Forelimb muscle (tissue), 1 donor: ENCODE measurements at regions not wholly inside any gene's neighbourhood (a gene's known extent, or its start where the extent isn't known, plus 50 kb on each side); places are given as distances from the start of the nearest gene placed in this dataset.
"Not testable (repeated sequence)": the region's sequence is repeated elsewhere in the genome, so short reads cannot be mapped to it uniquely, and the experiment has no call there.

Source experiments
- DNase-seq: peaks from one replicate; pipeline ENCODE4 v3.0.0-alpha.2; 2013; ENCODE audit warnings: low read depth

- DNase-seq, result no peak
Observed at GRCh38 chr3:30438126-30438525, 168.3 kb upstream of the TGFBR2 start.

GRCh38 chr3:30439451-30440053, 166.8 kb upstream of the TGFBR2 start:
- DNase-seq, result no peak

- no peak for DNase-seq
Observed at GRCh38 chr3:30440147-30440604, 166.2 kb upstream of the TGFBR2 start.

- DNase-seq, result no peak
Observed at GRCh38 chr3:30440880-30441279, 165.5 kb upstream of the TGFBR2 start.

- no peak for DNase-seq
Observed at GRCh38 chr3:30443756-30444673, 162.4 kb upstream of the TGFBR2 start.

GRCh38 chr3:30448450-30449289, 157.7 kb upstream of the TGFBR2 start:
- no peak for DNase-seq

- DNase-seq, result no peak
Observed at GRCh38 chr3:30449290-30449632, 157.1 kb upstream of the TGFBR2 start.

- DNase-seq, result no peak
Observed at GRCh38 chr3:30452446-30452845, 154.0 kb upstream of the TGFBR2 start.

- no peak for DNase-seq
Observed at GRCh38 chr3:30453360-30454039, 152.9 kb upstream of the TGFBR2 start.

GRCh38 chr3:30454636-30455035, 151.8 kb upstream of the TGFBR2 start:
- DNase-seq, result no peak

- not testable (repeated sequence) for DNase-seq
Observed at GRCh38 chr3:30455112-30455511, 151.3 kb upstream of the TGFBR2 start.

GRCh38 chr3:30455840-30456239, 150.6 kb upstream of the TGFBR2 start:
- DNase-seq, result no peak

GRCh38 chr3:30456264-30456663, 150.1 kb upstream of the TGFBR2 start:
- no peak for DNase-seq

GRCh38 chr3:30457081-30457480, 149.3 kb upstream of the TGFBR2 start:
- no peak for DNase-seq

- no peak for DNase-seq
Observed at GRCh38 chr3:30457726-30458125, 148.7 kb upstream of the TGFBR2 start.

GRCh38 chr3:30458376-30459171, 147.8 kb upstream of the TGFBR2 start:
- no peak for DNase-seq

- no peak for DNase-seq
Observed at GRCh38 chr3:30461311-30461710, 145.1 kb upstream of the TGFBR2 start.

- DNase-seq, result no peak
Observed at GRCh38 chr3:30462721-30463470, 143.5 kb upstream of the TGFBR2 start.

GRCh38 chr3:30464381-30464780, 142.0 kb upstream of the TGFBR2 start:
- no peak for DNase-seq

- DNase-seq, result no peak
Observed at GRCh38 chr3:30465454-30465853, 140.9 kb upstream of the TGFBR2 start.
